SK-N-SH (cell line): ENCODE measurements at regions not wholly inside any gene's neighbourhood (a gene's known extent, or its start where the extent isn't known, plus 50 kb on each side); places are given as distances from the start of the nearest gene placed in this dataset.
A peak's percentile ranks its signal among the peaks of the same experiment; 100 is the strongest.
"Not testable (repeated sequence)": the region's sequence is repeated elsewhere in the genome, so short reads cannot be mapped to it uniquely, and the experiment has no call there.

Experiments
- CTCF ChIA-PET: fragments of 300-600, 350-600 bp; formaldehyde crosslinking; extraction: SDS; loops from one replicate; lab custom pipeline; 2021; lab: Yijun Ruan, JAX
- POLR2A ChIA-PET: fragments of 350-600 bp; sonication (Branson Sonifier 250); formaldehyde crosslinking; extraction: SDS; loops from one replicate; lab custom pipeline; 2020; ENCODE audit warnings: antibody characterized with exemption, inconsistent platforms; lab: Yijun Ruan, JAX
- DNase-seq: peaks from one replicate; pipeline ENCODE4 v3.0.0; 2012
- H2AFZ ChIP-seq: fragments of 200-600 bp; sonication (generic); 2 replicates; pipeline ENCODE4 v1.8.1; 2016; ENCODE audit warnings: antibody characterized with exemption, mild to moderate bottlenecking, low read depth
- H3F3A ChIP-seq: fragments of 200-600 bp; sonication (generic); replicated peaks from 2 replicates; pipeline ENCODE3; 2016; ENCODE audit warnings: antibody characterized with exemption, mild to moderate bottlenecking; ENCODE audit not compliant: insufficient read depth
- H3K27ac ChIP-seq, 2 experiments: fragments of 200-500 bp in 1 of 2; fragments of 200-600 bp in 1 of 2; sonication (Bioruptor generic) in 1 of 2; sonication (generic), shearing (Covaris generic) in 1 of 2; 2 replicates each; pipeline versions ENCODE4 v1.5.1 to v1.6.1; 2014 to 2016; ENCODE audit warnings: low read depth in 2 of 2, inconsistent platforms in 1 of 2, low read length in 1 of 2, mild to moderate bottlenecking in 1 of 2, mixed read lengths in 1 of 2
- H3K27me3 ChIP-seq: fragments of 200-600 bp; sonication (generic), shearing (Covaris generic); 2 replicates; pipeline ENCODE4 v1.6.1; 2016; ENCODE audit warnings: mixed run types; ENCODE audit not compliant: insufficient read depth
- H3K36me3 ChIP-seq, 2 experiments: fragments of 200-500 bp in 1 of 2; fragments of 200-600 bp in 1 of 2; sonication (Bioruptor generic) in 1 of 2; sonication (generic) in 1 of 2; replicated peaks in 1 of 2; 2 replicates each; pipeline versions ENCODE3 to v1.5.1; 2014 to 2016; ENCODE audit warnings: low read length in 1 of 2, mild to moderate bottlenecking in 1 of 2; ENCODE audit not compliant: insufficient read depth in 2 of 2, control insufficient read depth in 1 of 2
- H3K4me1 ChIP-seq, 2 experiments: fragments of 200-500 bp in 1 of 2; fragments of 200-600 bp in 1 of 2; sonication (Bioruptor generic) in 1 of 2; sonication (generic), shearing (Covaris generic) in 1 of 2; 2 replicates each; pipeline versions ENCODE4 v1.5.1 to v1.6.1; 2014 to 2016; ENCODE audit warnings: low read depth in 1 of 2, low read length in 1 of 2, mixed run types in 1 of 2; ENCODE audit not compliant: insufficient read depth in 2 of 2, control insufficient read depth in 1 of 2
- H3K4me2 ChIP-seq: fragments of 200-600 bp; sonication (generic), shearing (Covaris generic); 2 replicates; pipeline ENCODE4 v1.6.1; 2017; ENCODE audit warnings: mixed run types
- H3K4me3 ChIP-seq, 2 experiments: fragments of 200-500 bp in 1 of 2; fragments of 200-600 bp in 1 of 2; sonication (Bioruptor generic) in 1 of 2; sonication (generic), shearing (Covaris generic) in 1 of 2; 2 replicates each; pipeline versions ENCODE4 v1.5.1 to v1.8.1; 2014 to 2016; ENCODE audit warnings: low read depth in 2 of 2, inconsistent platforms in 1 of 2, low read length in 1 of 2, mild to moderate bottlenecking in 1 of 2, mixed read lengths in 1 of 2, moderate library complexity in 1 of 2
- H3K79me2 ChIP-seq: fragments of 200-600 bp; sonication (generic); 2 replicates; pipeline ENCODE4 v1.8.1; 2017; ENCODE audit warnings: mild to moderate bottlenecking; ENCODE audit not compliant: insufficient read depth
- H3K9ac ChIP-seq: fragments of 200-600 bp; sonication (generic); 2 replicates; pipeline ENCODE4 v1.6.1; 2017; ENCODE audit warnings: mixed run types
- H3K9me2 ChIP-seq: fragments of 200-600 bp; sonication (generic); 2 replicates; pipeline ENCODE4 v1.6.1; 2017; ENCODE audit warnings: mixed run types
- H3K9me3 ChIP-seq: fragments of 200-600 bp; sonication (generic); 2 replicates; pipeline ENCODE4 v1.6.1; 2017; ENCODE audit warnings: mixed run types, mild to moderate bottlenecking, moderate library complexity
- H4K20me1 ChIP-seq: fragments of 200-600 bp; sonication (generic); 2 replicates; pipeline ENCODE4 v1.6.1; 2017; ENCODE audit warnings: mild to moderate bottlenecking, mixed run types; ENCODE audit not compliant: insufficient read depth
- CHD2 ChIP-seq: fragments of 150-350 bp; IDR thresholded peaks from 2 replicates; pipeline ENCODE4 v1.6.1; 2018; ENCODE audit warnings: low read length; ENCODE audit not compliant: partially characterized antibody
- ELF1 ChIP-seq: IDR thresholded peaks from 2 replicates; pipeline ENCODE4 v1.4.0; 2012
- EZH2phosphoT487 ChIP-seq: fragments of 200-600 bp; sonication (generic); IDR thresholded peaks from 2 replicates; pipeline ENCODE4 v1.6.1; 2017; ENCODE audit warnings: low read depth, mixed run types, mild to moderate bottlenecking, antibody characterized with exemption, moderate library complexity, borderline replicate concordance
- GABPA ChIP-seq: IDR thresholded peaks from 2 replicates; pipeline ENCODE4 v1.4.0; 2012; ENCODE audit warnings: low read depth, mild to moderate bottlenecking
- RAD21 ChIP-seq: IDR thresholded peaks from 2 replicates; pipeline ENCODE4 v1.6.1; 2012; ENCODE audit warnings: mild to moderate bottlenecking, low read length
- RFX5 ChIP-seq: IDR thresholded peaks from 2 replicates; pipeline ENCODE4 v1.6.1; 2012; ENCODE audit warnings: mild to moderate bottlenecking, improper control_type of control experiment, low read length
- SIN3A ChIP-seq: IDR thresholded peaks from 2 replicates; pipeline ENCODE4 v1.6.1; 2012; ENCODE audit warnings: low read depth, mild to moderate bottlenecking, low read length, moderate library complexity, borderline replicate concordance
- SMC3 ChIP-seq: IDR thresholded peaks from 2 replicates; pipeline ENCODE4 v1.6.1; 2012; ENCODE audit warnings: low read depth, low read length, improper control_type of control experiment
- TAF1 ChIP-seq: IDR thresholded peaks from 2 replicates; pipeline ENCODE4 v1.6.1; 2012; ENCODE audit warnings: low read depth, mild to moderate bottlenecking, low read length, moderate library complexity, borderline replicate concordance
- USF1 ChIP-seq: IDR thresholded peaks from 2 replicates; pipeline ENCODE4 v1.4.0; 2012; ENCODE audit warnings: low read depth, borderline replicate concordance
- WGBS: methylation state at CpG from one replicate; pipeline ENCODE4 v1.1.6; 2017; ENCODE audit warnings: low lambda C conversion rate; 5-methylcytosine and 5-hydroxymethylcytosine counted together
- TF ChIP-seq, protein P1 (sequence below): fragments of 200-600 bp; sonication (generic); IDR thresholded peaks from 2 replicates; pipeline ENCODE4 v1.6.1; 2017; ENCODE audit warnings: antibody characterized with exemption, mild to moderate bottlenecking, moderate library complexity

- no peaks in the 10 kb centered on the region for H3F3A ChIP-seq
- H3K36me3 ChIP-seq, result no peaks in the 10 kb centered on the region
- no peak overlapping the region for H3K4me3 ChIP-seq
- ChIA-PET CTCF (interaction anchor here (0.6 to 1.1 kb wide), 2 partner anchors 11 to 65 kb away, joined by 4 read pairs; no protein-coding TSS in a partner anchor), POLR2A (no interaction called here)
- H3K9ac ChIP-seq, result no peak overlapping the region
- H2AFZ ChIP-seq, result peak overlapping the region; percentile 7; the same call in 1 of the 2 replicates
- H3K9me3 ChIP-seq, result no peaks in the 10 kb centered on the region
- 59% methylated on average over 2 of the region's 2 CpGs for WGBS
- no peaks in the 10 kb centered on the region for H3K4me1 ChIP-seq
- no peak overlapping the region for H3K27ac ChIP-seq
- H4K20me1 ChIP-seq, result no peaks in the 10 kb centered on the region
- no peaks in the 10 kb centered on the region for H3K79me2 ChIP-seq
- TF ChIP-seq SMC3, result no peak
- no peak for TF ChIP-seq ELF1
- TF ChIP-seq TAF1, result no peak
- TF ChIP-seq RFX5, result no peak
- no peak for TF ChIP-seq GABPA
- TF ChIP-seq, protein P1, sequence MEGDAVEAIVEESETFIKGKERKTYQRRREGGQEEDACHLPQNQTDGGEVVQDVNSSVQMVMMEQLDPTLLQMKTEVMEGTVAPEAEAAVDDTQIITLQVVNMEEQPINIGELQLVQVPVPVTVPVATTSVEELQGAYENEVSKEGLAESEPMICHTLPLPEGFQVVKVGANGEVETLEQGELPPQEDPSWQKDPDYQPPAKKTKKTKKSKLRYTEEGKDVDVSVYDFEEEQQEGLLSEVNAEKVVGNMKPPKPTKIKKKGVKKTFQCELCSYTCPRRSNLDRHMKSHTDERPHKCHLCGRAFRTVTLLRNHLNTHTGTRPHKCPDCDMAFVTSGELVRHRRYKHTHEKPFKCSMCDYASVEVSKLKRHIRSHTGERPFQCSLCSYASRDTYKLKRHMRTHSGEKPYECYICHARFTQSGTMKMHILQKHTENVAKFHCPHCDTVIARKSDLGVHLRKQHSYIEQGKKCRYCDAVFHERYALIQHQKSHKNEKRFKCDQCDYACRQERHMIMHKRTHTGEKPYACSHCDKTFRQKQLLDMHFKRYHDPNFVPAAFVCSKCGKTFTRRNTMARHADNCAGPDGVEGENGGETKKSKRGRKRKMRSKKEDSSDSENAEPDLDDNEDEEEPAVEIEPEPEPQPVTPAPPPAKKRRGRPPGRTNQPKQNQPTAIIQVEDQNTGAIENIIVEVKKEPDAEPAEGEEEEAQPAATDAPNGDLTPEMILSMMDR, result peak; percentile 23; the same call in 1 of the 2 replicates
- TF ChIP-seq USF1, result no peak
- TF ChIP-seq RAD21, result peak; percentile 20
- TF ChIP-seq SIN3A, result no peak
- H3K27me3 ChIP-seq, result no peaks in the 10 kb centered on the region
- no peak overlapping the region for H3K4me2 ChIP-seq
- no peaks in the 10 kb centered on the region for H3K9me2 ChIP-seq
- DNase-seq, result no peak
Observed at GRCh38 chr9:18319918-18320445, 154.0 kb upstream of the ADAMTSL1 start.

DNA sequence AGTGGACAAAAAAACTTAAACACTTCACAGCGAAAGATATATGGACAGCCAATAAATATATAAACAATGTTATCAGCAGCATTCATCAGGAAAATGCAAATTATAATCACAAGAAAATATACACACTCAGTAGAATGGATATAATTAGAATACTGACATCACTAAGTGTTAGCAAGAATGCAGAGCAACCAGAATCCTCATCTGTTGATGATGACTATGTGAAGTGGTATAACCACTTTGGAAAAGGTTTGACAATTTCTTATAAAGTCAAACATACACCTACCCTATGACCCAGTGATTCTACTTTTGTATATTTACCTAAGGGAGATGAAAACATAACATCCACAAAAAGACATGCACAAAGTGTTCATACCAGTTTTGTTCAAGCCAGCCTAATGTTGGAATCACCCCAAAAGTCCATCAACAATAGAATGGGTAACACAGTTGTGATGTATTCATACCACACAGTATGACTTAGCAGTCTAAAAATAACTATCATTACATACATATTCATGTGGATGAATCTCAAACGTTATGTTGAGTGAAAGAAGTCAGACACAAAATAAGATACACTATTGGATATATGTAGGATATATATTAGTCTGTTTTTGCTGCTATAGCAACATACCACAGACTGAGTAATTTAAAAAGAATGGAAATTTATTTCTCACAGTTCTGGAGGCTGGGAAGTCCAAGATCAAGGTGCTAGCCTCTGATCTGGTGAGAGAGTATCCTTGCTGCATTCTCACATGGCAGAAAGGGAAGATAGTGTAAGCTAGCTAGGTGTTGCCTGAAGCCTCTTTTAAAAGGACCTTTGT lies 148.8 kb upstream of the ADAMTSL1 start:
- CTCF ChIA-PET, result no interaction called here
- TF ChIP-seq CHD2 (no peak), EZH2phosphoT487 (no peak), RFX5 (no peak)

DNA sequence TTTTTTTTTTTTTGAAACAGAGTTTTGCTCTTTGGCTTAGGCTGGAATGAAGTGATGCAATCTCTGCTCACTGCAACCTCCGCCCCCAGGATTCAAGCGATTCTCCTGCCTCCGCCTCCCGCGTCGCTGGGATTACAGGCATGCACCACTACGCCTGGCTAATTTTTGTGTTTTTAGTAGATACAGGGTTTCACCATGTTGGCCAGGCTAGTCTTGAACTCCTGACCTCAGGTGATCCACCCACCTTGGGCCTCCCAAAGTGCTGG lies 148.3 kb upstream of the ADAMTSL1 start:
- H3K4me3 ChIP-seq, H4K20me1 ChIP-seq, H3K27ac ChIP-seq, POLR2A ChIA-PET, DNase-seq, CTCF ChIA-PET, H3K79me2 ChIP-seq, H3F3A ChIP-seq, H3K9me3 ChIP-seq, H3K9me2 ChIP-seq, H3K4me1 ChIP-seq, H3K27me3 ChIP-seq, H3K36me3 ChIP-seq, H2AFZ ChIP-seq, H3K4me2 ChIP-seq, H3K9ac ChIP-seq: not testable (repeated sequence)
- WGBS, result 89% methylated on average over 7 of the region's 7 CpGs

More for the DNA sequence above, 148.8 kb upstream of the ADAMTSL1 start:
- no peaks in the 10 kb centered on the region for H3K9me3 ChIP-seq
- no peak overlapping the region for H3K4me2 ChIP-seq
- 63% methylated on average over 2 of the region's 2 CpGs for WGBS
- H3K79me2 ChIP-seq, result no peaks in the 10 kb centered on the region
- DNase-seq, result no peak
- H3F3A ChIP-seq, result no peaks in the 10 kb centered on the region
- H2AFZ ChIP-seq, result no peak overlapping the region
- H4K20me1 ChIP-seq, result no peaks in the 10 kb centered on the region
- H3K4me3 ChIP-seq, result no peak overlapping the region
- no peaks in the 10 kb centered on the region for H3K27me3 ChIP-seq
- no peak overlapping the region for H3K27ac ChIP-seq
- POLR2A ChIA-PET, result no interaction called here
- no peaks in the 10 kb centered on the region for H3K9me2 ChIP-seq
- no peak overlapping the region for H3K9ac ChIP-seq
- H3K4me1 ChIP-seq, result no peaks in the 10 kb centered on the region
- H3K36me3 ChIP-seq, result no peaks in the 10 kb centered on the region
